Medulla oblongata (tissue), 1 donor: ENCODE measurements at regions not wholly inside any gene's neighbourhood (a gene's known extent, or its start where the extent isn't known, plus 50 kb on each side); places are given as distances from the start of the nearest gene placed in this dataset.
"Not testable (repeated sequence)": the region's sequence is repeated elsewhere in the genome, so short reads cannot be mapped to it uniquely, and the experiment has no call there.

ENCODE experiments used
- DNase-seq: peaks from one replicate; pipeline ENCODE4 v3.0.0-alpha.2; 2015; ENCODE audit errors: extremely low spot score

- no peak for DNase-seq
Observed at GRCh38 chr4:62544428-62544827, 1344.3 kb downstream of the ADGRL3 start.

- no peak for DNase-seq
Observed at GRCh38 chr4:62543002-62543401, 1342.9 kb downstream of the ADGRL3 start.

DNA sequence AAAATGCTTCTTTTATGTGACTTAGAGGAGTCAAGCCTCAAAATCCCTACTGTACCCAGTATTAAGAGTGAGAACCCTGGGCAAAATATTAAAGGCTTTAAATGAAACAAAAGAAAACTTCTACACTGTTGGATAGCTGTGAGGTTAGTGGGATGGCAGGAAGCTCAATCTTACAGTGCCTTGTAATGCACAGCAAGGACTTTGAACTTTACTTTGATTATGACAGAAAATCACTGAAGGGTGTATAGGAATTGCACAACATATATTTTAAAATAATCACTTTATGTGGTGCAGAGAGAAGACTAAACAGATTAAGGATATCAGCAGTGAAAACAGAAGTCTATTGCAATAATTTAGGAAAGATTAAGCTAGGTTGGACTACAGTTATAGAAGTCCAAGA lies 1333.4 kb downstream of the ADGRL3 start:
- DNase-seq: no peak

DNA sequence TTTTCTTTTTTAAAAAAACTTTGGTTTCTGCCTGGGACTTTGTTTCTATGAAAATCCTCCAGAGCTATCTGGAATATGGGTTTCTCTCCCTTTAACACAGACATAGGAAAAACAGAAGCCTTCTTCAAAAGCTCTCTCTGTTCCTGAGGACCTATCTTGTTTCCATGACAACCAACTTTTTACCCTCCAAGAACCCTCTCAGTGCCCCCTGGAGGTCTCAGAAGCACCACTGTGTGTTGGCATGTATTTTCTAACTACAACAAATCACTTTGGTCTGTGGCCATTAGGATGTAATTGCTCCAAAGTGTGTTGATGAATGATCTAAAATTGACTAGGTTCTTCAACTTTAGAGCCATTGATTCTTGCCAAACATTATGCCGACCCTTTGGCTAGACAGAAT lies 1331.6 kb downstream of the ADGRL3 start:
- no peak for DNase-seq

- DNase-seq: no peak
Observed at GRCh38 chr4:62531264-62531663, 1331.1 kb downstream of the ADGRL3 start.

DNA sequence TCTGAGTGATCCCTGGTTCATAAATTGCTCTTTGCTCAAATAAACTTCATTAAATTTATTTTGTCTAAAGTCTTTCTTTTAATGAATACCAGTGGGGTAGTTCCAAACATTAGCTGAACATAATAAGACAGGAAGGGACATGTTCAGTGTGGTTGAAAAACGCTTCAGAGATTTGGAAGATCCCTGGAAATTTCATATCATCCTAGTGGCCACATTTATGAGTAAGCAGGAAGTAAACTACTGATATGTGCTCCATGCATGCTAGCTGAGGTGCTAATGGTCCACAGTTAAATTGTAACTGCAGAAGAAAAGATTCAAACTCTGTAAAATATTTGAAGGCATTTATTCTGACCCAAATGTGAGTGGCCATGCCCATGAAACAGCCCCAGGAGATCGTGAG lies 1328.7 kb downstream of the ADGRL3 start:
- DNase-seq: no peak

GRCh38 chr4:62526671-62527070 lies 1326.5 kb downstream of the ADGRL3 start:
- DNase-seq: no peak

- no peak for DNase-seq
Observed at GRCh38 chr4:62523256-62523655, 1323.1 kb downstream of the ADGRL3 start.

DNA sequence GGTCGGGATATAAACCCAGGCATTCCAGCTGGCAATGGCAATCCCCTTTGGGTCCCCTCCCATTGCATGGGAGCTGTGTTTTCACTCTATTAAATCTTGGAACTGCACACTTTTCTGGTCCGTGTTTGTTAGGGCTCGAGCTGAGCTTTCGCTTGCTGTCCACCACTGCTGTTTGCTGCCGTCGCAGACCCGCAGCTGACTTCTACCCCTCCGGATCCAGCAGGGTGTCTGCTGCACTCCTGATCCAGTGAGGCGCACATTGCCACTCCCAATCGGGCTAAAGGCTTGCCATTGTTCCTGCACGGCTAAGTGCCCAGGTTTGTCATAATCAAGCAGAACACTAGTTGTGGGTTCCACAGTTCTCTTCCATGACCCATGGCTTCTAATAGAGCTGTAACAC lies 1322.1 kb downstream of the ADGRL3 start:
- DNase-seq: no peak

DNA sequence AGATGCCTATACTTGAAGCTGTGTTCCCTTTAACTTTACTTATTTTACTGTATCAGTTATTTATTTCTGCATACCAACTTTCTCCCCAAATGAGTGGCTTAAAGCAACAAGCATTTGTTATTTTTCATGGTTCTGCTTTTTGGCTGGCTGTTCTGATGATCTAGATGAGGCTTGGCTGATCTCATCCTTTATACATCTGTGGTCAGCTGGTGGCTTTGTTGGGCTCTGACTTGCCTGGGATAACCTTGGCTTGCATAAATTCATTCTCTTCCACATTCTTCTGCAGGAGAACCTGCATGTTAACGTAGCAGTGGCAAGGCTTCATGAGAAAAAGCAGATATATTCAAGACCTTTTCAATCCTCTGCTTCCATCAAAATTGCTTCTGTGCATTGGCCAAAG lies 1317.6 kb downstream of the ADGRL3 start:
- no peak for DNase-seq

GRCh38 chr4:62513306-62513705 lies 1313.2 kb downstream of the ADGRL3 start:
- DNase-seq: peak; percentile 18

GRCh38 chr4:62512271-62512670 lies 1312.1 kb downstream of the ADGRL3 start:
- no peak for DNase-seq

GRCh38 chr4:62510228-62510627 lies 1310.1 kb downstream of the ADGRL3 start:
- DNase-seq: no peak

DNA sequence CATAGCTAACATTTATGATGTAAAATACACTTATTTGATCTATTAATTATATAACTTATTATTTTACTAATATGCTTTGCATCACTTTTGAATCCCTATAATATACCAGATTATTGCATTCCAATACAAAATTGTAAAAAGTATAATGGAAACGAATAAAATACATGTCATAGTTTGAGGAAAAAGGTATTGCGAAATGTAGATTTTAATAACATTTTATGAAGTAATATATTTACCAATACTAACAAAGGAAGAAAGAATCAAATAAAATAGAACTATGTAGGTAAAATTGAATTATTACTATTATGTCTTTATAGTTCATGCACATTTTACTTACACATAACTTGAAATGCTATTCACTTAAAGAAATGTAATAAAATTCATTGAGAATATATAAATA lies 1300.2 kb downstream of the ADGRL3 start:
- DNase-seq: no peak

- DNase-seq: no peak
Observed at GRCh38 chr4:62495032-62495431, 1294.9 kb downstream of the ADGRL3 start.

- not testable (repeated sequence) for DNase-seq
Observed at GRCh38 chr4:62491756-62492155, 1291.6 kb downstream of the ADGRL3 start.

GRCh38 chr4:62490635-62491034 lies 1290.5 kb downstream of the ADGRL3 start:
- no peak for DNase-seq

- DNase-seq: no peak
Observed at GRCh38 chr4:62487016-62487415, 1286.9 kb downstream of the ADGRL3 start.

- DNase-seq: no peak
Observed at GRCh38 chr4:62484357-62484756, 1284.2 kb downstream of the ADGRL3 start.

- no peak for DNase-seq
Observed at GRCh38 chr4:62482355-62482754, 1282.2 kb downstream of the ADGRL3 start.

DNA sequence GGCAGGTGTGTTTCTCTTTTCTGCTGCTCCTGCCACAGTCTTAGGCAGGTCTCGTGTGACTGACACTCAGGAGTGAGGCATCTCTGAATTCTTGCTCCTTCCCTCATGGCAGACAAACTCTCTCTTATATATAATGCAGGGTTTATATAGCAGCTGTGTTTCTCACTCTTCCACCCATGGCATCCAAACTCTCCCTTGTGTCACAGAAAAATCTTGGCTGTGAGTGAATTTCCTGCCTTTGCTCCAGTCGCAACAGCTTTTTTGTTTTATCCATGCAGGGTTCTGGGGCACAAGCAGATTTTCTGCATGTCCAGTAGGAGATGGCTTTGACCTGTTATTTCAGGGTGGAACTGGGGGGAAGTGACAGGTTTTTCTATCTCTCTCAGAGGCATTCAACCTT lies 1275.5 kb downstream of the ADGRL3 start:
- no peak for DNase-seq

- no peak for DNase-seq
Observed at GRCh38 chr4:62474802-62475201, 1274.7 kb downstream of the ADGRL3 start.

DNA sequence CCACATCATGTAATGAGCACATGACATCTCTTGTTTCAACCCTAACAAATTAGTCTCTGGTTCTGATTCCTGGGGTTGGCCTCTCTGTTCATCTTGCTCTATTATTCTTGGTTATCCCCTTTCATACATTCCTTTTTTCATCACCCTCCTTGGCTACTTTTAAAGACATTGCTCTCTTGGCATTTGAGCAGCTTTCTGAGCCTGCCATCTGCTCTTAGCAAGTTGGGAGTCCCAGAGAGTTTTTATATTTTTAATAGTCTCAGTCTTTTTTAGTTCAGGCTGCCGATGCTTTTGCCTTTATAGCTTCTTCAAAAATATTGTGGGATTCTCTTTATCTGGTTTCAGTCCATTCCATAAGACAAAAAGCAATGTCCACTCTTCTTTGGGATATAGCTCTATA lies 1270.9 kb downstream of the ADGRL3 start:
- DNase-seq: no peak

DNA sequence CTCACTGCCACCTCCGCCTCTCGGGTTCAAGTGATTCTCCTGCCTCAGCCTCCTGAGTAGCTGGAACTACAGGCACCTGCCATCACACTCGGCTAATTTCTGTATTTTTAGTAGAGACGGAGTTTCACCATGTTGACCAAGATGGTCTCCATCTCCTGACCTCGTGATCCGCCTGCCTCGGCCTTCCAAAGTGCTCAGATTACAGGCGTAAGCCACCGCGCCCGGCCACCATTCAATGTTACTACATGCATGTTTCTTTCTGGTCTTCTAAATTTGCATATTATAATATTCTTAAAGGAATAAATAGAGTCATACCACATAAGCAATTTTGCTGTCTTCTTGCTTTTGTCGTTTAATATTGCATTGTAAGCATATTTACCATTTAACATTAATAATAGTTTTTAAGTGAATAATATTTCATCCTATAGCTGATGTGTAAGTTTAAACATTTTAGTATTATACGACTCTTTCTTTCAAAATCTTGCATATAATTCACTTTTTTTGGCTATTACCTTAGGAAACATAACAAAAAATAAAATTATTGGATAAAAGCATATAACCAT lies 1270.4 kb downstream of the ADGRL3 start:
- no peak for DNase-seq

- DNase-seq: no peak
Observed at GRCh38 chr4:62470020-62470419, 1269.9 kb downstream of the ADGRL3 start.
